Activated naive CD4-positive, alpha-beta T cell treated with anti-CD3 and anti-CD28 coated beads for 36 hours (primary cell): ENCODE measurements at regions not wholly inside any gene's neighbourhood (a gene's known extent, or its start where the extent isn't known, plus 50 kb on each side); places are given as distances from the start of the nearest gene placed in this dataset.

Experiments used
- CTCF ChIA-PET: fragments of 350-600 bp; sonication (Branson Sonifier 250); formaldehyde crosslinking; loops from one replicate; lab custom pipeline; 2021; ENCODE audit warnings: antibody characterized with exemption; lab: Charles Lee
- DNase-seq: peaks from one replicate; pipeline ENCODE4 v3.0.0-alpha.2; 2020
- H3K27ac Mint-ChIP-seq: one replicate; pipeline ENCODE4 v1.8.0; 2021; ENCODE audit warnings: mild to moderate bottlenecking, mixed read lengths
- H3K27me3 Mint-ChIP-seq: one replicate; pipeline ENCODE4 v1.8.0; 2021; ENCODE audit warnings: low read depth, mixed read lengths
- H3K36me3 Mint-ChIP-seq: one replicate; pipeline ENCODE4 v1.8.0; 2021; ENCODE audit warnings: low read depth, mixed read lengths
- H3K4me1 Mint-ChIP-seq: one replicate; pipeline ENCODE4 v1.8.0; 2021; ENCODE audit warnings: low read depth, mixed read lengths
- H3K4me3 Mint-ChIP-seq: one replicate; pipeline ENCODE4 v1.8.0; 2021; ENCODE audit warnings: mild to moderate bottlenecking, moderate library complexity, mixed read lengths
- H3K9me3 Mint-ChIP-seq: one replicate; pipeline ENCODE4 v1.8.0; 2021; ENCODE audit warnings: mixed read lengths
- intact Hi-C: fragments of 100-400 bp; cut with micrococcal nuclease; formaldehyde crosslinking; loops from one replicate; pipeline ENCODE4 v1.15.1; 2023

DNA sequence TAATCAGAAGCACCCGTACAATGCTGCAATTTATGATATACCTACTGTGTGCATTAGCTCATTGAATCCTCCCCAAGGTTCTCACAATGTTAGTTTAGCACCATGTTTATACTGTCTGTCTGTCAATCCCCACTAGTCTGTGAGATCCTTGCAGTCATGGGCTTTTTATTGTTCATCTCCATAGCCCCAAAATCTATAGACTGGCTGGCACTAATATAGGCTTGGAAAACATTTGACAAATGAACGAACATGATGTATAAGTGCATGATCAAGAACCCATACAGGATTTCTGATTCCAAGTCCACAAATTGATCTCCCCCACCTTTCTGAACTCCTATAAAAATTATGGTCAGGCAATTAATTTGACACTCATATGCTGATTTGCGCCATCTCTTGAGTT, 290.0 kb downstream of the OMA1 start:
- CTCF ChIA-PET: no interaction called here
- H3K4me1 Mint-ChIP-seq: no peaks in the 10 kb centered on the region
- DNase-seq: no peak
- H3K4me3 Mint-ChIP-seq: no peak overlapping the region
- H3K27me3 Mint-ChIP-seq: no peaks in the 10 kb centered on the region
- H3K9me3 Mint-ChIP-seq: no peaks in the 10 kb centered on the region
- H3K36me3 Mint-ChIP-seq: no peaks in the 10 kb centered on the region
- no peak overlapping the region for H3K27ac Mint-ChIP-seq
- intact Hi-C loops: no loop called here

DNA sequence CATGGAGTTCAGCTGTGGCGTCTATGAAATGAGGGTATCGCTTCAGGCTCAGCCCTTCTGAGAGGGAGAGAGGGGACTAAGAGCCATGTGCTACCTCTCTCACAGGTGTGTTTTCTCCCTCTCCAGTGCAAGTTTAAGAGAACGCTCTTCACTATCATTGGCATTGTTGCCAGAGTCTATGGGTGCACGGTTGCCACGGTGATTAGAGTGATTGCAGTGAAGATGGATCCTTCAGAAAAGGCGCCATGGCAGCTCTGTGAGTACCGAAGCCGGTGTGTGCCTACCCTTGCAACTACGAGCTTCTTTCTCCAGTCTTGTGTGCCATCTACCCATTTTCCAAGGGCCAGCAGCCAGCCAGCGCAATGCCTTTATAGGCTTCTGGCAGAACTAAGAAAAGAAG, 290.5 kb downstream of the OMA1 start:
- intact Hi-C loops: no loop called here
- Mint-ChIP-seq H3K27ac (no peak overlapping the region), H3K9me3 (no peaks in the 10 kb centered on the region), H3K4me3 (no peak overlapping the region), H3K36me3 (no peaks in the 10 kb centered on the region), H3K4me1 (no peaks in the 10 kb centered on the region), H3K27me3 (no peaks in the 10 kb centered on the region)
- CTCF ChIA-PET: no interaction called here
- DNase-seq: no peak

DNA sequence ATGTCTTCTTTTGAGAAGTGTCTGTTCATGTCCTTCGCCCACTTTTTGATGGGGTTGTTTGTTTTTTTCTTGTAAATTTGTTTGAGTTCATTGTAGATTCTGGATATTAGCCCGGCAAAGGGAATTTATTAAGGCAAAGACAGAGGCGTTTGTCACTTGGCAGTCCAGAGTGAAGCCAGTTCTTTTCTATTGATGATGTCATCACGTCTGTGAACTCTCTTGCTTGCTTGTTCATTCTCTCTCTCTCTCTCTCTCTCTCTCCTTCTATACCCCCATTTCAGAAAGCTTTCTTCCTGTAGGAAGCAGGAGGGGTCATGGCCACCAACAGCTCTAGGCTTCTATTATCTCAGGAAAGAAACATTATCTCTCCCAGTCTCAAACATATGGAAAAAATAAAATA, 291.3 kb downstream of the OMA1 start:
- DNase-seq: no peak
- H3K4me3 Mint-ChIP-seq: no peak overlapping the region
- intact Hi-C loops: no loop called here
- no peaks in the 10 kb centered on the region for H3K9me3 Mint-ChIP-seq
- CTCF ChIA-PET: no interaction called here
- peaks cover 5% of the 10 kb centered on the region for H3K27me3 Mint-ChIP-seq
- peaks cover 3% of the 10 kb centered on the region for H3K4me1 Mint-ChIP-seq
- no peak overlapping the region for H3K27ac Mint-ChIP-seq
- H3K36me3 Mint-ChIP-seq: no peaks in the 10 kb centered on the region

- Mint-ChIP-seq H3K4me1 (peaks cover 15% of the 10 kb centered on the region), H3K27ac (no peak overlapping the region), H3K27me3 (peaks cover 23% of the 10 kb centered on the region), H3K4me3 (no peak overlapping the region), H3K36me3 (no peaks in the 10 kb centered on the region), H3K9me3 (no peaks in the 10 kb centered on the region)
- CTCF ChIA-PET: no interaction called here
- DNase-seq: peak; percentile 40
- intact Hi-C loops: no loop called here
Observed at GRCh38 chr1:58251430-58252073, 295.0 kb downstream of the OMA1 start.

GRCh38 chr1:58250587-58250948, 296.0 kb downstream of the OMA1 start:
- no peak overlapping the region for H3K27ac Mint-ChIP-seq
- peaks cover 15% of the 10 kb centered on the region for H3K4me1 Mint-ChIP-seq
- intact Hi-C loops: loop anchor here (1.0 kb wide), 1 partner anchor 296 kb away; the partner anchor contains the start of gene OMA1
- CTCF ChIA-PET: interaction anchor here (0.8 kb wide), 1 partner anchor 185 kb away, joined by 3 read pairs; no protein-coding TSS in a partner anchor
- no peaks in the 10 kb centered on the region for H3K9me3 Mint-ChIP-seq
- H3K4me3 Mint-ChIP-seq: no peak overlapping the region
- peaks cover 27% of the 10 kb centered on the region for H3K27me3 Mint-ChIP-seq
- DNase-seq: no peak
- H3K36me3 Mint-ChIP-seq: no peaks in the 10 kb centered on the region

DNA sequence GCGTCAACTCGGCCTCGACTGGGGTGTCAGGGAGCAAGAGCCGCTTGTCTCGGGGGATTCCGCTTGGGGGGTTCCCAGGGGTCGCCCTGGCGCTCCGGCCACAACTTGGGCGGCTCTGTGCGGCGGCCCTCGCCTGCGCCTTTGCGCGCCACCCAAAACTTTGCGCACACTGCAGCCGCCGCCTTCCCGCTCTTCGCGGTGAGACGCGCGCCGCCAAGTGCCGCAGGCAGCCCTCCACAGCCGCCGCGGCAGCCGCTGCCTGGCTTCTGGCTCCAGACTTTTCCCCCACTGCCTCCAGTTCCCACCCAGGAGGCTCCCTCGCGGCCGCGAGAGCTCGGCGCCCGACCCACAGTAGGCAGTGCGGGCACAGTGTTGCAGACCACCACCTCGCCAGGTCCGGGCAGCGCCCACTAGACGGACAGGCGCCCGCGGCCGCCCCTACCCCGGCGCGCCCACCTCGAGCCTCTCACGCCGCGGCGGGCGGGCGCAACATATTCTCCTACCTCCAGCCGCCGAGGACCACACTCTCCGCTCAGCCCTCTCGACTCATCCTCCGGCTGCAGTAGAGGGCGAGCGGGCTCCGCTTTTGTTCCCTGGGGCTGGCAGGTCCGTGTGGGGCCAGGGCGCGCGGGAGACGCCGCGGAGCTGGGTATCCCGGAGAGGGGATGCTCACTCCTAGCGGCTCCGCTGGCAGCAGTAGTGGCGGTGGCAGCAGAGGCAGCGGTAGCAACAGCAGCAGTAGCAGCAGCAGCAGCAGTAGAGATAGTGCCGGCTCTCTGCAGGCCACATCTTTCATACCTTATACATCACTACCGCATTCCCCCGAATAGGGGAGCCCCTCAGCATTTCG, 296.6 kb downstream of the OMA1 start:
- Mint-ChIP-seq H3K36me3 (no peaks in the 10 kb centered on the region), H3K9me3 (no peaks in the 10 kb centered on the region), H3K4me3 (peak overlapping the region; percentile 60), H3K27me3 (peaks cover 32% of the 10 kb centered on the region), H3K4me1 (peaks cover 15% of the 10 kb centered on the region), H3K27ac (no peak overlapping the region)
- intact Hi-C loops: loop anchor here (1.0 to 10.0 kb wide), 2 partner anchors 296 to 405 kb away; partner anchors contain the start of gene OMA1
- DNase-seq: peak; percentile 29
- CTCF ChIA-PET: interaction anchor here (0.8 kb wide), 1 partner anchor 186 kb away, joined by 3 read pairs; no protein-coding TSS in a partner anchor

DNA sequence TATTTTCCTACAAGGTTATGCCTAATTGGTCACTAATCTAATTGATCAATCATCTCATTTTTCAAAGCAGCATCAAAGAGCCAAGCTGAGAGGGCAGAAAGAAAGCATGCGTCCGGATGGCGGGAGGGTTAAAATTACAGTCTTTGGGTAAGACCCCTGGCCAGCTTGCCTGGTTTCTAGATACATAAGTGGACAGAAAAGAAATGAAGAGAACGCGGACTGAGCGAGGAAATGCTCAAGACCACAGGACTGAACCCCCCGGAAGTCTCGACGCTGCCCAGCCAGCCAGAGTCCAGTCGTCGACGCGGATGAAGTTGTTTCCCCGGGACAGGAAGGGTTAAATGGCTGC, 297.2 kb downstream of the OMA1 start:
- H3K4me1 Mint-ChIP-seq: peaks cover 15% of the 10 kb centered on the region
- peaks cover 34% of the 10 kb centered on the region for H3K27me3 Mint-ChIP-seq
- peak overlapping the region; percentile 60 for H3K4me3 Mint-ChIP-seq
- no peaks in the 10 kb centered on the region for H3K9me3 Mint-ChIP-seq
- CTCF ChIA-PET: no interaction called here
- H3K27ac Mint-ChIP-seq: no peak overlapping the region
- no peaks in the 10 kb centered on the region for H3K36me3 Mint-ChIP-seq
- intact Hi-C loops: loop anchor here (10.0 kb wide), 1 partner anchor 405 kb away; no protein-coding TSS in a partner anchor
- no peak for DNase-seq

DNA sequence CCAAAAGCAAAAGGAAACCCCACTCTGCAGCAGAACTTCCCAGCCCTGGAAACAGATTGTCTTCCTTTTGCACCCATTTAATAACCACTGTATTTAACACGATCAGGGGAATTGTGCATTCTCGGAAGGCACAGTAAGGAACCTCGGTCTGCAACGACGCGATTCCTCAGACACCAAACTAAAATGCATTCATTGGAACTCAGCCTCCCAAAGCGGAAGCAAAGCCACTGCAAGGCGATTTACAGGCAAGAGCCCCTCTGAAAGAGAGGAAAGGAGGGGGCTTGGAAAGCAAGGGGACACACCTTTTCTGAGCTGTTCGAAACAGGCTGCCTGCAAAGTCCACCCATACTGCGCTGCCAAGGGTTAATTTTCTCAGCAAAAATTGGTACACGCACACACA, 297.7 kb downstream of the OMA1 start:
- H3K9me3 Mint-ChIP-seq: no peaks in the 10 kb centered on the region
- intact Hi-C loops: loop anchor here (10.0 kb wide), 1 partner anchor 406 kb away; no protein-coding TSS in a partner anchor
- CTCF ChIA-PET: no interaction called here

GRCh38 chr1:58248072-58248471, 298.5 kb downstream of the OMA1 start:
- Mint-ChIP-seq H3K27ac (no peak overlapping the region), H3K9me3 (no peaks in the 10 kb centered on the region), H3K4me1 (peaks cover 15% of the 10 kb centered on the region), H3K36me3 (no peaks in the 10 kb centered on the region), H3K4me3 (no peak overlapping the region), H3K27me3 (peaks cover 34% of the 10 kb centered on the region)
- no peak for DNase-seq
- intact Hi-C loops: loop anchor here (10.0 kb wide), 1 partner anchor 407 kb away; no protein-coding TSS in a partner anchor
- CTCF ChIA-PET: no interaction called here

More for the DNA sequence above, 297.7 kb downstream of the OMA1 start:
- DNase-seq: no peak
- Mint-ChIP-seq H3K36me3 (no peaks in the 10 kb centered on the region), H3K27ac (no peak overlapping the region), H3K4me1 (peaks cover 15% of the 10 kb centered on the region), H3K4me3 (peak overlapping the region; percentile 3), H3K27me3 (peaks cover 34% of the 10 kb centered on the region)

DNA sequence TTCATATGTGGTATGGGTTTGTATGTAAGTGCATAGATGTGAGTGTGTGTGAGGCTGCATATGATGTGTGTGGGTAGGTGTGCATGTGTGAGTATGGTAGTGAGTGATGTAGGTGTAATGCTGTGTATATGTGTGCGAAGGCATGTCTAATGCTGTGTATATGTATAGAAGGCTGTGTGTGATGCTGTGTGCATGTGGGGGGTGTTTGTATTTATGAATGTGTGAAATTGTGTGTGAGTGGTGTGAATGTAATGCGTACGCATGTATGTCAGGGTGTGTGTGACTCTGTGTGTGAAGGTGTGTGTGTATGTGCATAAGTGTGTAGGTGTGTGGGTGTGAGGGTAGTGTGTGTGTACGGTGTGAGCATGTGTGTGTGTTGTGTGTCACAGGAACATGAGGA, 300.0 kb downstream of the OMA1 start:
- DNase-seq: no peak
- Mint-ChIP-seq H3K27ac (no peak overlapping the region), H3K4me3 (no peak overlapping the region), H3K36me3 (no peaks in the 10 kb centered on the region), H3K9me3 (no peaks in the 10 kb centered on the region), H3K4me1 (peaks cover 15% of the 10 kb centered on the region), H3K27me3 (peaks cover 34% of the 10 kb centered on the region)
- intact Hi-C loops: loop anchor here (10.0 kb wide), 1 partner anchor 408 kb away; no protein-coding TSS in a partner anchor
- CTCF ChIA-PET: interaction anchor here (0.7 kb wide), 1 partner anchor 114 kb away, joined by 3 read pairs; no protein-coding TSS in a partner anchor

- Mint-ChIP-seq H3K27me3 (peaks cover 28% of the 10 kb centered on the region), H3K27ac (no peak overlapping the region), H3K4me1 (peaks cover 12% of the 10 kb centered on the region), H3K4me3 (no peak overlapping the region), H3K9me3 (no peaks in the 10 kb centered on the region), H3K36me3 (no peaks in the 10 kb centered on the region)
- DNase-seq: no peak
- intact Hi-C loops: loop anchor here (10.0 kb wide), 1 partner anchor 410 kb away; no protein-coding TSS in a partner anchor
- CTCF ChIA-PET: no interaction called here
Observed at GRCh38 chr1:58244872-58245271, 301.7 kb downstream of the OMA1 start.

DNA sequence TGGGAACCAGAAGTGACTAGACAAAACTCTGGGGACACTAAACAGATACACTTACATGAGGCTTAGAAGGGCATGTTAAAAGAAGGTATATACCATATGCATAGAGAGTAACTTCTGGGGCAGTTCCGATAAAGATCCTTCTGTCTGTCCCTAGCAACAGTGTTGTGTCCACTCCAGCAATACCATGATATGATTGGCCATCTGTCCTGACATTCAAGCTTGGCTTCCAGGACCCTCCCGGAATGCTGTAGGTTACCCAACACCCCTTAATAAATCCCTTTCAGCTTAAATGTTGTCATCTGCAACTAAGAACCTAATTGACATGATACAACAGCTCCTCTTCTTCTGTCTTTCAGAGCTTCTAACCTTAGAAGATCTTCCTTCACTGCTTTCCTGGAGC, 307.7 kb downstream of the OMA1 start:
- CTCF ChIA-PET: no interaction called here

More for the DNA sequence above, 307.7 kb downstream of the OMA1 start:
- Mint-ChIP-seq H3K4me1 (no peaks in the 10 kb centered on the region), H3K4me3 (no peak overlapping the region), H3K36me3 (no peaks in the 10 kb centered on the region), H3K27ac (no peak overlapping the region), H3K27me3 (no peaks in the 10 kb centered on the region), H3K9me3 (no peaks in the 10 kb centered on the region)
- DNase-seq: no peak
- intact Hi-C loops: no loop called here
